Parathyroid adenoma (tissue), 2 donors: ENCODE measurements at regions not wholly inside any gene's neighbourhood (a gene's known extent, or its start where the extent isn't known, plus 50 kb on each side); places are given as distances from the start of the nearest gene placed in this dataset.

Source experiments
- H2AFZ ChIP-seq: fragments of 300-600 bp; sonication (generic); one replicate; pipeline ENCODE4 v1.7.0; 2017; ENCODE audit warnings: antibody characterized with exemption, mild to moderate bottlenecking
- H3K27ac ChIP-seq: fragments of 300-600 bp; sonication (generic); one replicate; pipeline ENCODE4 v1.7.0; 2017
- H3K27me3 ChIP-seq: fragments of 300-600 bp; sonication (generic); one replicate; pipeline ENCODE4 v1.7.0; 2017; ENCODE audit warnings: low read length; ENCODE audit not compliant: control insufficient read depth, insufficient read depth
- H3K36me3 ChIP-seq: fragments of 300-600 bp; sonication (generic); one replicate; pipeline ENCODE4 v1.7.0; 2017; ENCODE audit warnings: low read length; ENCODE audit not compliant: control insufficient read depth, insufficient read depth
- H3K4me1 ChIP-seq: fragments of 300-600 bp; sonication (generic); one replicate; pipeline ENCODE4 v1.7.0; 2017; ENCODE audit warnings: control low read depth
- H3K4me2 ChIP-seq: fragments of 300-600 bp; sonication (generic); one replicate; pipeline ENCODE4 v1.7.0; 2017; ENCODE audit warnings: low read length
- H3K4me3 ChIP-seq: fragments of 300-600 bp; sonication (generic); one replicate; pipeline ENCODE4 v1.7.0; 2017; ENCODE audit warnings: low read depth, low read length
- H3K79me2 ChIP-seq: fragments of 300-600 bp; sonication (generic); one replicate; pipeline ENCODE4 v1.7.0; 2017; ENCODE audit warnings: control low read depth
- H3K9ac ChIP-seq: fragments of 300-600 bp; sonication (generic); one replicate; pipeline ENCODE4 v1.7.0; 2017; ENCODE audit warnings: mild to moderate bottlenecking
- H3K9me3 ChIP-seq: fragments of 300-600 bp; sonication (generic); one replicate; pipeline ENCODE4 v1.7.0; 2017; ENCODE audit warnings: low read length; ENCODE audit not compliant: control insufficient read depth
- TF ChIP-seq, protein P1 (sequence below): fragments of 300-600 bp; sonication (generic); IDR thresholded peaks from one replicate; pipeline ENCODE4 v1.7.0; 2017; ENCODE audit warnings: antibody characterized with exemption, mild to moderate bottlenecking
- donor health status: primary hyperparathyroidism.

DNA sequence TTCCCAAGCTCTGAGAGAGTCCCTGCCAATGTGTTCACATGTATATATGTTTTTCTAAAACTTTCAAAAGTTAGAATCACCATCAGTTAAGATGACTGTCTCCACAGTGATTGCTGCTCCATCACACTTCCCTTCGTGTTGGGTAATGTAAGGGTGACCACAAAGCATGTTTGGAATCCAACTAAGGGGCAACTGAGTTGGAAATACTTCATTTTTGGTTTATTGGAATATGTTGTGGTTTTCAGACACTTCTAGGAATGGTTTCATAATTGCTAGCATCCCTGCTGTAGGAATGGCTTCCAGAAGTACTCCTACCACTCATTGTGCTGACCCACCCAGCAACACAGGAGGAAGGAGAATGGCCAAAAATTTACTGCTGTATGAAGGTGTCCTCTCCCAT lies 212.5 kb upstream of the GULP1 start:
- no peaks in the 10 kb centered on the region for H3K4me1 ChIP-seq
- H3K79me2 ChIP-seq, result no peaks in the 10 kb centered on the region
- no peak overlapping the region for H3K27ac ChIP-seq
- TF ChIP-seq, protein P1, sequence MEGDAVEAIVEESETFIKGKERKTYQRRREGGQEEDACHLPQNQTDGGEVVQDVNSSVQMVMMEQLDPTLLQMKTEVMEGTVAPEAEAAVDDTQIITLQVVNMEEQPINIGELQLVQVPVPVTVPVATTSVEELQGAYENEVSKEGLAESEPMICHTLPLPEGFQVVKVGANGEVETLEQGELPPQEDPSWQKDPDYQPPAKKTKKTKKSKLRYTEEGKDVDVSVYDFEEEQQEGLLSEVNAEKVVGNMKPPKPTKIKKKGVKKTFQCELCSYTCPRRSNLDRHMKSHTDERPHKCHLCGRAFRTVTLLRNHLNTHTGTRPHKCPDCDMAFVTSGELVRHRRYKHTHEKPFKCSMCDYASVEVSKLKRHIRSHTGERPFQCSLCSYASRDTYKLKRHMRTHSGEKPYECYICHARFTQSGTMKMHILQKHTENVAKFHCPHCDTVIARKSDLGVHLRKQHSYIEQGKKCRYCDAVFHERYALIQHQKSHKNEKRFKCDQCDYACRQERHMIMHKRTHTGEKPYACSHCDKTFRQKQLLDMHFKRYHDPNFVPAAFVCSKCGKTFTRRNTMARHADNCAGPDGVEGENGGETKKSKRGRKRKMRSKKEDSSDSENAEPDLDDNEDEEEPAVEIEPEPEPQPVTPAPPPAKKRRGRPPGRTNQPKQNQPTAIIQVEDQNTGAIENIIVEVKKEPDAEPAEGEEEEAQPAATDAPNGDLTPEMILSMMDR, result no peak
- no peak overlapping the region for H3K4me3 ChIP-seq
- H3K9ac ChIP-seq, result no peak overlapping the region
- H3K4me2 ChIP-seq, result no peak overlapping the region
- no peak overlapping the region for H2AFZ ChIP-seq
- no peaks in the 10 kb centered on the region for H3K9me3 ChIP-seq
- H3K36me3 ChIP-seq, result no peaks in the 10 kb centered on the region
- no peaks in the 10 kb centered on the region for H3K27me3 ChIP-seq

DNA sequence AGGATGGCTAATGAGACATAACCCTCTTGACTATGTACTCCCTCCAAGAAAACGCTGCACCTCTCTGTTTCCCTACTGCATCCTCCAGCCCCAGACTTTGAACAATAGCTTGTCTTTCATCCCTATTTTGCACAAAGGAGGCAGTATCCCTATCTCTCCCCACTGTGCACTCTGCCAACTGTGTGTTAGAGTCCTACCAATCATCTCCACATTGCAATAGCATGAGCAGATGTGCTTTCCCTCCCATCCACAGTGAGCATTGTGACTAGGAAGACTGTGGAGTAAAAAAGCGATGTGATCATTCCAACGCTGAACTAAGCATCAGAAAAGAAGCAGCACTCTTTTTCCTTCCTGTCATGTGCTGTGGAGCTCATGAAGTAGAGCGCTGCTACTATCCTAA lies 206.3 kb upstream of the GULP1 start:
- no peak overlapping the region for H3K4me2 ChIP-seq

DNA sequence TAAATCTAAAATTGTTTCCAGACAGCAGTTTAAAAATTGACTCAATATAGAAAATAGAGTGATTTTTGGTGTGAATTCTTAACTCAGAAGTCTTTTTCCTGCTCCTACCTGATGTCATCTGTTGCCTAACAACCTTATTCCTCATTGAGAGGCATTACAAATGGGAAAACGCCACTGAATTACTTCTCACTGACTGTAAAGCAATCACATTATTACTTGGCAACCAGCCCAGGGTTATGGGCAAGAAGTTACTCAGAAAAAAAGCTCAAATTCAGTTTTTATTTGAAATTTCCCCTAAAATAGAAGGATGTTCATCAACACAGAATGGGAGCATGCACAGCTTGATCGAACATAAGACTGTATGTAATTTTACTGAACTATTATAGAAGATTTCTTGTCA lies 201.8 kb upstream of the GULP1 start:
- Histone ChIP-seq H3K27me3 (no peaks in the 10 kb centered on the region), H3K9me3 (no peaks in the 10 kb centered on the region)

More for the DNA sequence above, 206.3 kb upstream of the GULP1 start:
- Histone ChIP-seq H3K4me3 (no peak overlapping the region), H2AFZ (no peak overlapping the region), H3K36me3 (no peaks in the 10 kb centered on the region), H3K4me1 (no peaks in the 10 kb centered on the region), H3K27ac (no peak overlapping the region), H3K79me2 (no peaks in the 10 kb centered on the region), H3K27me3 (no peaks in the 10 kb centered on the region), H3K9me3 (no peaks in the 10 kb centered on the region), H3K9ac (no peak overlapping the region)
- TF ChIP-seq, protein P1, result no peak

DNA sequence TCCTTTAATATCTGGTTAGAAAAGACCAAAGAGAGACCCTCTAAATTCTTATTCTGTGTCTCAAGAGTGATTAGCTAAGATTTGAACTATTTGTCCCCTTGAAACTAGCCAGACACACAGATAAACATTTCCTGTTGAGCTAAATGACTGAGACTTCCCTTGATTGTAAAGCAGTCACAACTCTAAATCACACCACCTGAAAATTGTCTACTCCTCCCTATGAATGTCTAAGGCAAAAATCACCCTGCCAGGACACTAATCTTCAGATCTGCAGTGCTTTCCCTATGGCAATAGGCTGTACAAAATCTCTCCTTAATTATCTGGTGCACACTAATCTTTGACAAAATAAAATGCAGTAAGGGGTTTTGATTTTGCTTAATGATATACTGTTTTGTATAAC lies 200.5 kb upstream of the GULP1 start:
- no peak overlapping the region for H3K9ac ChIP-seq

More for the DNA sequence above, 201.8 kb upstream of the GULP1 start:
- no peak overlapping the region for H3K27ac ChIP-seq
- no peak overlapping the region for H3K4me2 ChIP-seq
- H3K36me3 ChIP-seq, result no peaks in the 10 kb centered on the region
- H3K4me1 ChIP-seq, result no peaks in the 10 kb centered on the region
- H3K79me2 ChIP-seq, result no peaks in the 10 kb centered on the region
- no peak overlapping the region for H2AFZ ChIP-seq
- H3K9ac ChIP-seq, result no peak overlapping the region
- TF ChIP-seq, protein P1, result no peak
- no peak overlapping the region for H3K4me3 ChIP-seq

DNA sequence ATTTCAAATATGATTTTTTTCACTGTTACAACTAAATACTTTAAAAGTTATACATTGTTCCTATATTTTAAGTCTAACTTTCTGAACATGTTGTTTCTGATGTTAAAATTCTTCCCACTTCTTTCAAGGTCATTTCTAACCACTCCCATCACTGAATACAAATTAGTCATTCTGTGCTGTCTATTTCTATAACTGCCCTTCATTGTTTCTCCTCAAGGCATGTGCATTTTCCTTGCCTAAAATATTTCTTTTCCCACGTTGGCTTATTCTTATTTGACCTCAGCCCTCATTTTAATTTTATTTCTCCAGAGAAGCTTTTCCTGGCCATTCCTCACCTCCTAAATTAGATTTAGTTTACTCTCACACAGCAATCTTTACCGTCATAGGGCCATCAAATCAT lies 198.9 kb upstream of the GULP1 start:
- H3K27me3 ChIP-seq, result no peaks in the 10 kb centered on the region
- H3K4me1 ChIP-seq, result no peaks in the 10 kb centered on the region
- no peaks in the 10 kb centered on the region for H3K79me2 ChIP-seq
- H3K27ac ChIP-seq, result no peak overlapping the region
- H3K9me3 ChIP-seq, result no peaks in the 10 kb centered on the region
- TF ChIP-seq, protein P1, result no peak
- H3K9ac ChIP-seq, result no peak overlapping the region
- H3K4me2 ChIP-seq, result no peak overlapping the region
- no peak overlapping the region for H3K4me3 ChIP-seq
- no peak overlapping the region for H2AFZ ChIP-seq
- no peaks in the 10 kb centered on the region for H3K36me3 ChIP-seq

More for the DNA sequence above, 200.5 kb upstream of the GULP1 start:
- TF ChIP-seq, protein P1, result no peak
- H3K36me3 ChIP-seq, result no peaks in the 10 kb centered on the region
- H3K4me1 ChIP-seq, result no peaks in the 10 kb centered on the region
- H2AFZ ChIP-seq, result no peak overlapping the region
- H3K4me2 ChIP-seq, result no peak overlapping the region
- H3K4me3 ChIP-seq, result no peak overlapping the region
- no peaks in the 10 kb centered on the region for H3K79me2 ChIP-seq
- H3K9me3 ChIP-seq, result no peaks in the 10 kb centered on the region
- no peak overlapping the region for H3K27ac ChIP-seq
- no peaks in the 10 kb centered on the region for H3K27me3 ChIP-seq
